Right atrium auricular region (tissue), 2 donors: ENCODE measurements at regions not wholly inside any gene's neighbourhood (a gene's known extent, or its start where the extent isn't known, plus 50 kb on each side); places are given as distances from the start of the nearest gene placed in this dataset.

Experiments
- DNase-seq: peaks from one replicate; pipeline ENCODE4 v3.0.0-alpha.2; 2019; ENCODE audit warnings: low spot score
- H3K27ac ChIP-seq, 2 donors: fragments of 200-600 bp; sonication (generic); 1 replicate in 1 of 2; 2 replicates in 1 of 2; pipeline ENCODE4 v1.5.1; 2016 to 2019
- H3K27me3 ChIP-seq, 2 donors: fragments of 200-600 bp; sonication (generic); one replicate each; pipeline versions ENCODE4 v1.5.1 to v1.6.0; 2017 to 2019
- H3K36me3 ChIP-seq: fragments of 200-600 bp; sonication (generic); one replicate; pipeline ENCODE4 v1.5.1; 2016
- H3K4me1 ChIP-seq, 2 donors: fragments of 200-600 bp; sonication (generic); one replicate each; pipeline versions ENCODE4 v1.5.1 to v1.6.0; 2017 to 2019
- H3K4me3 ChIP-seq, 2 donors: fragments of 200-600 bp; sonication (generic); 1 replicate in 1 of 2; 2 replicates in 1 of 2; pipeline ENCODE4 v1.5.1; 2017 to 2019; ENCODE audit warnings: mild to moderate bottlenecking in 1 of 2, moderate library complexity in 1 of 2
- H3K9me3 ChIP-seq, 2 donors: fragments of 200-600 bp; sonication (generic); one replicate each; pipeline ENCODE4 v1.5.1; 2019
- CTCF ChIP-seq, 2 donors: fragments of 200-600 bp; sonication (generic); IDR thresholded peaks; one replicate each; pipeline ENCODE4 v1.5.1; 2019; ENCODE audit warnings: antibody characterized with exemption in 2 of 2

GRCh38 chr6:90811596-90812226 lies 224.8 kb upstream of the MAP3K7 start:
- no peaks in the 10 kb centered on the region for H3K36me3 ChIP-seq
- peaks cover 0 to 3% of the 10 kb centered on the region in 2 donors for H3K9me3 ChIP-seq
- no peaks in the 10 kb centered on the region for H3K4me1 ChIP-seq
- no peak overlapping the region for H3K4me3 ChIP-seq
- TF ChIP-seq CTCF (IDR thresholded peaks at IDR 0.05) = no peak
- no peaks in the 10 kb centered on the region for H3K27me3 ChIP-seq
- H3K27ac ChIP-seq = no peak overlapping the region
- no peak for DNase-seq

GRCh38 chr6:90809035-90809434 lies 222.2 kb upstream of the MAP3K7 start:
- no peaks in the 10 kb centered on the region for H3K4me1 ChIP-seq
- TF ChIP-seq CTCF (IDR thresholded peaks at IDR 0.05) = no peak

GRCh38 chr6:90807791-90808701 lies 221.2 kb upstream of the MAP3K7 start:
- Histone ChIP-seq H3K27ac (no peak overlapping the region), H3K9me3 (no peaks in the 10 kb centered on the region)
- TF ChIP-seq CTCF (IDR thresholded peaks at IDR 0.05) = no peak

More at GRCh38 chr6:90809035-90809434, 222.2 kb upstream of the MAP3K7 start:
- Histone ChIP-seq H3K4me3 (no peak overlapping the region), H3K27me3 (no peaks in the 10 kb centered on the region), H3K9me3 (no peaks in the 10 kb centered on the region), H3K27ac (no peak overlapping the region), H3K36me3 (no peaks in the 10 kb centered on the region)
- DNase-seq = no peak

GRCh38 chr6:90805619-90806155 lies 218.8 kb upstream of the MAP3K7 start:
- H3K36me3 ChIP-seq = no peaks in the 10 kb centered on the region
- no peak overlapping the region for H3K4me3 ChIP-seq
- no peaks in the 10 kb centered on the region for H3K27me3 ChIP-seq
- H3K27ac ChIP-seq = no peak overlapping the region
- no peak for TF ChIP-seq CTCF (IDR thresholded peaks at IDR 0.05)
- no peaks in the 10 kb centered on the region for H3K4me1 ChIP-seq
- H3K9me3 ChIP-seq = no peaks in the 10 kb centered on the region
- DNase-seq = no peak

More at GRCh38 chr6:90807791-90808701, 221.2 kb upstream of the MAP3K7 start:
- no peak overlapping the region for H3K4me3 ChIP-seq
- no peaks in the 10 kb centered on the region for H3K27me3 ChIP-seq
- no peak for DNase-seq
- H3K36me3 ChIP-seq = no peaks in the 10 kb centered on the region
- H3K4me1 ChIP-seq = no peaks in the 10 kb centered on the region

- TF ChIP-seq CTCF (IDR thresholded peaks at IDR 0.05) = no peak
- no peak for DNase-seq
- Histone ChIP-seq H3K36me3 (no peaks in the 10 kb centered on the region), H3K9me3 (no peaks in the 10 kb centered on the region), H3K4me3 (no peak overlapping the region), H3K27ac (no peak overlapping the region), H3K4me1 (no peaks in the 10 kb centered on the region), H3K27me3 (no peaks in the 10 kb centered on the region)
These were observed 217.1 kb upstream of the MAP3K7 start for GRCh38 chr6:90803956-90804355.
